ENCODE measurements at regions not wholly inside any gene's neighbourhood (a gene's known extent, or its start where the extent isn't known, plus 50 kb on each side); places are given as distances from the start of the nearest gene placed in this dataset.

DNA sequence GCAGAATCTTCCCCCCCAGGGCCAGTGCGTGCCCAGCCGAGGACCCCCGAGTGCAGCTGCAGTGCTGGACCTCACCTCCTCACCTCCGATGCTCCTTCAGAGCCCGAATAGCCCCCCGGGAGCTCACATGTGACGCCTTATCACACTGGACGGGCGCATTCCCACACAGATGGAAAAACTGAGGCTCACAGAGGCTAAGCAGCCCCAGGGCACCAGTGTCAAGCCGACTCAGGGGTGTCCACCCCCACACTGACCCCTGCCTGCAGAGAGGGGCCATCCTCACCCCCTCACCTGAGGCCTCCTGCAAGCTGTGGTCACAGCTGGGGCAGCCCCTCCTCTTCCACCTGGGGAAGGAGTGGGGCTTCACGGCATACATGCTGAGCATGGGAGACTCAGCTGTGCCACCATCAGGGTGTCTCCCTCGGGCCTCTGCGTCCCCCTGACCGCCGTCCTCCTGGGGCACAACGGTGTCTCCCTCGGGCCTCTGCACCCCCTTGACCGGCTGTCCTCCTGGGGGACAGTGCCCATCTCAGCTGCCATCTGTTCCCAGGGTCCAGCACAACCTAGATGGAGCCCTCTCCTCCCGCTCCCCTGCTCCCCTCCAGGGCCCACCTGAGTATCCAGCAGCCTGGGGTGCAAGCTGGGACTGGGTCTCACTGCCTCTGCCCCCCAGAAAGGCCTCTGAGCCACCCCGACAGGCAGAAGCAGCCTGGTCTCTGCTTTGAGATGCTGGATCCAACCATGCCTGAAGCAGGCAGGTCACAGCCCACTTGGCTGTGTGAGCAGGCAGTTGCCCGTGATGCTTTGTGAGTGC is 85.3 kb upstream of the NKX1-1 start:
- peaks cover 9% of the 10 kb centered on the region for H3K27me3 Mint-ChIP-seq (ENCODE audit: insufficient read depth, unreplicated experiment)
- H3K27ac Mint-ChIP-seq (ENCODE audit: unreplicated experiment): no peak overlapping the region
- H3K4me1 ChIP-seq: no peaks in the 10 kb centered on the region
- no peak overlapping the region for H3K4me3 Mint-ChIP-seq (ENCODE audit: unreplicated experiment)
- 0 out of 2 replicates have a peak, but pooled peaks cover 2% of the 10 kb centered on the region for H3K27me3 ChIP-seq (replicated peaks; ENCODE audit: control insufficient read depth, insufficient read depth, low read length)
- TF ChIP-seq, protein P1, sequence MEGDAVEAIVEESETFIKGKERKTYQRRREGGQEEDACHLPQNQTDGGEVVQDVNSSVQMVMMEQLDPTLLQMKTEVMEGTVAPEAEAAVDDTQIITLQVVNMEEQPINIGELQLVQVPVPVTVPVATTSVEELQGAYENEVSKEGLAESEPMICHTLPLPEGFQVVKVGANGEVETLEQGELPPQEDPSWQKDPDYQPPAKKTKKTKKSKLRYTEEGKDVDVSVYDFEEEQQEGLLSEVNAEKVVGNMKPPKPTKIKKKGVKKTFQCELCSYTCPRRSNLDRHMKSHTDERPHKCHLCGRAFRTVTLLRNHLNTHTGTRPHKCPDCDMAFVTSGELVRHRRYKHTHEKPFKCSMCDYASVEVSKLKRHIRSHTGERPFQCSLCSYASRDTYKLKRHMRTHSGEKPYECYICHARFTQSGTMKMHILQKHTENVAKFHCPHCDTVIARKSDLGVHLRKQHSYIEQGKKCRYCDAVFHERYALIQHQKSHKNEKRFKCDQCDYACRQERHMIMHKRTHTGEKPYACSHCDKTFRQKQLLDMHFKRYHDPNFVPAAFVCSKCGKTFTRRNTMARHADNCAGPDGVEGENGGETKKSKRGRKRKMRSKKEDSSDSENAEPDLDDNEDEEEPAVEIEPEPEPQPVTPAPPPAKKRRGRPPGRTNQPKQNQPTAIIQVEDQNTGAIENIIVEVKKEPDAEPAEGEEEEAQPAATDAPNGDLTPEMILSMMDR (IDR thresholded peaks at IDR 0.05; ENCODE audit: insufficient read depth in 1 of 2, low read depth in 1 of 2, low read length in 1 of 2, severe bottlenecking in 1 of 2, unreplicated experiment in 1 of 2): no peak
- no peaks in the 10 kb centered on the region for H3K36me3 ChIP-seq (ENCODE audit: control insufficient read depth, insufficient read depth, low read length)
- H3K9me3 Mint-ChIP-seq (ENCODE audit: unreplicated experiment): peaks cover 4% of the 10 kb centered on the region
- no peaks in the 10 kb centered on the region for H3K4me1 Mint-ChIP-seq (ENCODE audit: low read depth, unreplicated experiment)
- intact Hi-C loops (cut with micrococcal nuclease; ENCODE audit: unreplicated experiment): no loop called here
- POLR2A ChIA-PET: interaction anchor here (0.6 kb wide), 1 partner anchor 61 kb away, joined by 11 read pairs; no protein-coding TSS in a partner anchor
- no peaks in the 10 kb centered on the region for H3K36me3 Mint-ChIP-seq (ENCODE audit: insufficient read depth, unreplicated experiment)
- no TSS peak for BruUV-seq (replicated peaks)
- H3K9me3 ChIP-seq: no peaks in the 10 kb centered on the region
- no peak overlapping the region for H3K4me3 ChIP-seq (ENCODE audit: low read depth, low read length)
- DNase-seq: no peak
- CTCF ChIA-PET: no interaction called here

DNA sequence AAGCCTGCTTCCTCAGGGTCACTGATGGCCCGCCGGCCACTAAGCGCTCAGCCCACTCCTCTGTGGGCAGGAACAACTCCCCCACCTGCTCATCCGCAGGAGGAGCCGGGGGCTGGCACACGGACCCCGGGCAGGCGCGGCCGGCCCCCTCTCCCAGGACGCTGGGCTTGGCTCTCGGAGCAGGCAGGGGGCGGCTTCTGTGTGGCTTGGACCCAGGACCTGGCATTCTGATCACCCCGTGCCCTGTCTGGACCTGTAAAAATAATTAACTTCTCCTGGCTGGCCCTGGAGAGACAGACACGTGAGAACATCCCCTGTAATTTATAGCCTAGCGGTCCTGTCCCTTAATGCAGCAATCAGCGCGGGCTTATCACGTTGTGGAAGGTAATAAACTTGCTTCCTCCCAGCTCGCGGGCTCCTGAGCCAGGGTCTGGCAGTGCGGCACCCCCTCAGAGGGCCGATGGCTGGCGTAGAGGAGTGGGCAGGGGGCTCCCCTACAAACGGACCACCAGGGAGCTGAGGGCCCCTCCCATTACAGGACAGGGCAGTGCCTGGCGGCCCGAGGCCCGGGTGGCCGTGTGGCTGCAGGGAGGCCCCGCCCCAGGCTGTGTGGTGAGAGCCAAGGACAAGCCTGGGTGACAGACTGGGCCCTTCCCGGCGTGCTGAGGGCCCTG is 84.5 kb upstream of the NKX1-1 start:
- no TSS peak for BruUV-seq (replicated peaks)
- Mint-ChIP-seq H3K36me3 (ENCODE audit: insufficient read depth, unreplicated experiment) (no peaks in the 10 kb centered on the region), H3K4me3 (ENCODE audit: unreplicated experiment) (no peak overlapping the region), H3K9me3 (ENCODE audit: unreplicated experiment) (peaks cover 11% of the 10 kb centered on the region), H3K27me3 (ENCODE audit: insufficient read depth, unreplicated experiment) (peaks cover 9% of the 10 kb centered on the region), H3K27ac (ENCODE audit: unreplicated experiment) (no peak overlapping the region), H3K4me1 (ENCODE audit: low read depth, unreplicated experiment) (no peaks in the 10 kb centered on the region)
- ChIA-PET CTCF (no interaction called here), POLR2A (interaction anchor here (0.6 kb wide), 1 partner anchor 61 kb away, joined by 11 read pairs; no protein-coding TSS in a partner anchor)
- no peaks in the 10 kb centered on the region for H3K4me1 ChIP-seq
- DNase-seq: no peak
- no peaks in the 10 kb centered on the region for H3K36me3 ChIP-seq (ENCODE audit: control insufficient read depth, insufficient read depth, low read length)
- TF ChIP-seq, protein P1 (IDR thresholded peaks at IDR 0.05; ENCODE audit: insufficient read depth in 1 of 2, low read depth in 1 of 2, low read length in 1 of 2, severe bottlenecking in 1 of 2, unreplicated experiment in 1 of 2): no peak
- 0 out of 2 replicates have a peak, but pooled peaks cover 2% of the 10 kb centered on the region for H3K27me3 ChIP-seq (replicated peaks; ENCODE audit: control insufficient read depth, insufficient read depth, low read length)
- intact Hi-C loops (cut with micrococcal nuclease; ENCODE audit: unreplicated experiment): no loop called here
- no peak overlapping the region for H3K4me3 ChIP-seq (ENCODE audit: low read depth, low read length)
- H3K9me3 ChIP-seq: peaks cover 6% of the 10 kb centered on the region; the same call in 1 of the 2 replicates

DNA sequence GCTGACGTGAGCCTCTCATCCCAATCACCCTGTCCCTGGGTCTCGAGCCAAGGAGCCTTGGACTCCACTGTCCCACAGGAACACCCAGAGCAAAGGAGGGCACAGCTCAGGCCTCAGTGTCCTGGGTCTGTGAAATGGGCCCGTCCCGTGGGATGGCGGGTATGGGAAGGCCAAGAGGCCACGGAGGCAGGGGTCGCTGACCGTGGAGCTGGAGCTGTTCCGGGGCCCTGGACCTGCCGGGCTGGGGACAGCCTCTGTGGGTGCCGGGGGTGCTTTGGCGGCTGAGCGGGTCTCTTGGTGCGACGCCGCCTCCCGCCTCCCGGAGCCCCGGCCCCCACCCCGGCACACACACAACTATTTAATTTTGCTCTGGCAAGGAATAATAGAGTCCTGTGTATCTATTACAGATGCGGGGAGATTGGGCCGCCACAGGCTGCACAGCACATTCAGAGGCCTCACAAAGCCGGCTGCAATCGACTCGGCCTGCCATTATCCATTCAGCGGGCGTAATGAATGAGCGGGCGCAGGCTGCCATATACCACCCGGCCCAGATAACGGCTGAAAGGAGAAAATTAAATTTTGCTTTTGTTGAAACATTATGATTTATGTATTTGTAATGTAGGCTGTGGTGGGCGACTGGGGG is 83.9 kb upstream of the NKX1-1 start:
- Mint-ChIP-seq H3K27me3 (ENCODE audit: insufficient read depth, unreplicated experiment) (peaks cover 7% of the 10 kb centered on the region), H3K4me3 (ENCODE audit: unreplicated experiment) (no peak overlapping the region), H3K27ac (ENCODE audit: unreplicated experiment) (no peak overlapping the region), H3K4me1 (ENCODE audit: low read depth, unreplicated experiment) (no peaks in the 10 kb centered on the region), H3K9me3 (ENCODE audit: unreplicated experiment) (peaks cover 18% of the 10 kb centered on the region), H3K36me3 (ENCODE audit: insufficient read depth, unreplicated experiment) (no peaks in the 10 kb centered on the region)
- Histone ChIP-seq H3K36me3 (ENCODE audit: control insufficient read depth, insufficient read depth, low read length) (no peaks in the 10 kb centered on the region), H3K27me3 (replicated peaks; ENCODE audit: control insufficient read depth, insufficient read depth, low read length) (0 out of 2 replicates have a peak, but pooled peaks cover 2% of the 10 kb centered on the region), H3K9me3 (peaks cover 10% of the 10 kb centered on the region), H3K4me1 (no peaks in the 10 kb centered on the region), H3K4me3 (ENCODE audit: low read depth, low read length) (no peak overlapping the region)
- no TSS peak for BruUV-seq (replicated peaks)
- no peak for DNase-seq
- ChIA-PET POLR2A (no interaction called here), CTCF (no interaction called here)
- TF ChIP-seq, protein P1 (IDR thresholded peaks at IDR 0.05; ENCODE audit: insufficient read depth in 1 of 2, low read depth in 1 of 2, low read length in 1 of 2, severe bottlenecking in 1 of 2, unreplicated experiment in 1 of 2): no peak
- intact Hi-C loops (cut with micrococcal nuclease; ENCODE audit: unreplicated experiment): no loop called here

Measured in Caco-2 (cell line).